Femur (tissue), 1 donor: ENCODE measurements at regions not wholly inside any gene's neighbourhood (a gene's known extent, or its start where the extent isn't known, plus 50 kb on each side); places are given as distances from the start of the nearest gene placed in this dataset.
A peak's percentile ranks its signal among the peaks of the same experiment; 100 is the strongest.

ENCODE experiments used
- DNase-seq: peaks from one replicate; pipeline ENCODE4 v3.0.0-alpha.2; 2017

- DNase-seq = peak; percentile 26
Observed at GRCh38 chr12:89977405-89978085, 268.9 kb upstream of the ATP2B1 start.

GRCh38 chr12:89976866-89977265 is 268.2 kb upstream of the ATP2B1 start:
- DNase-seq = no peak

- DNase-seq = no peak
Observed at GRCh38 chr12:89975574-89975973, 266.9 kb upstream of the ATP2B1 start.

- DNase-seq = no peak
Observed at GRCh38 chr12:89971880-89972279, 263.2 kb upstream of the ATP2B1 start.

GRCh38 chr12:89970722-89971121 is 262.1 kb upstream of the ATP2B1 start:
- no peak for DNase-seq

- no peak for DNase-seq
Observed at GRCh38 chr12:89969093-89969492, 260.5 kb upstream of the ATP2B1 start.

GRCh38 chr12:89968151-89968700 is 259.6 kb upstream of the ATP2B1 start:
- no peak for DNase-seq

- no peak for DNase-seq
Observed at GRCh38 chr12:89966495-89967240, 258.0 kb upstream of the ATP2B1 start.

- no peak for DNase-seq
Observed at GRCh38 chr12:89965993-89966392, 257.4 kb upstream of the ATP2B1 start.

GRCh38 chr12:89962648-89963047 is 254.0 kb upstream of the ATP2B1 start:
- no peak for DNase-seq

DNA sequence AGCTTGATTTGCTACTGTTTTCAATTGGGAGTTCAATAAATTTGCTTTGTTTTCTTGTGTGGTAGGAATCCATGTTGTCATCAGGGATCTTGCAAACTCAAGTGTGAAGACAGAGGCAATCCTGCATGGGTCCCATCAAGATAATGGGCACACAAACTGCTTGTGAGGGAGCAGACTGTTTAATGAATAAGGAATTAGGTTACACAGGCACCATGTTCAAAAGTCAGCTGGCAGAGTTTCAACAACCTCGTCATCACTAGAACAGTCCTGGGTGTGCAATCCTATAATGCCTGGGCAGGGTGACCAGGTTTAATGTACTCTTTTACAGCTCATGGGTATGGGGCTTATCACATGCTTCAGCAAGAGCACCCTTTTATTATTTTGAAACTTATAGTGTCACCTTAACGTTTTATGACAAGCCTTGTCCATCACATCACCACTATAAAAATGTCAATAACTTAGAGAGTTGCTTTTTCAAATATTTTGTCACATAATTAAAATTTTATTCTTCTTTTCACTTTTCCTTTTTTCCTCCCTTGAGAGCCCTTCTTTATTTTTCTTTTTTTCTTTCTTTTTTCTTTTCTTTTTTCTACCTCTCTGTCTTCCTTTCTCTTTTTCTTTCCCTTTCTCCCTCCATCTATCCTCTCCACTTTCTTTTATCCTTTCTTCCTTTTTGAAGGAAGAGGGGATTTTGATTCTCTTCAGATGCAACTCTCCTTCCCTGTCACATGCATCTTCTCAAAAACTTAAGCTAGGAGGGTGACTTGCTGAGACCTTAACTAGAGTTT is 252.2 kb upstream of the ATP2B1 start:
- no peak for DNase-seq

DNA sequence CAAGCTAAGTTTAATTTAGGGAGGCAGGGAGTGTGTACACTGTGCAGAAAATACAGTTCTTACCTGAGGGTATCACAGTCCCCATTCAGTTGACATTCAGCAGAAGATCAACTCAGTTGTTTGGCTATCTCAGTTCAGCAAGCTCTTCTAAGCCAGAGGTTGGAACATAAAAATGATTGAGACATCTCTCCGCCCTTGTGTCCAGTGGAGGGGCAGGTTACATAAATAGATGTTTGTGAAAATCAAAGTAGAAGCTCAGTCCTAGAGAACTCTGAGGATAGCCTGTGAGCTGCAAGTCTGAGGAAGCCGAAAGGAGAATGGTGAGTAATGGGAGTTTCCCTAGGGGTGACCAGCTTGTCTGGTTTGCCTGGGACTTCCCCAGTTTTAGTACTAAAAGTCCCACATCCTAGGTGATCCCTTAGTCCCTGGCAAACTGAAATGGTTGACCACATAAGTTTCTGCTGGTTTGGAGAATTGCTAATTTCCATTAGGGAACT is 251.4 kb upstream of the ATP2B1 start:
- DNase-seq = no peak

DNA sequence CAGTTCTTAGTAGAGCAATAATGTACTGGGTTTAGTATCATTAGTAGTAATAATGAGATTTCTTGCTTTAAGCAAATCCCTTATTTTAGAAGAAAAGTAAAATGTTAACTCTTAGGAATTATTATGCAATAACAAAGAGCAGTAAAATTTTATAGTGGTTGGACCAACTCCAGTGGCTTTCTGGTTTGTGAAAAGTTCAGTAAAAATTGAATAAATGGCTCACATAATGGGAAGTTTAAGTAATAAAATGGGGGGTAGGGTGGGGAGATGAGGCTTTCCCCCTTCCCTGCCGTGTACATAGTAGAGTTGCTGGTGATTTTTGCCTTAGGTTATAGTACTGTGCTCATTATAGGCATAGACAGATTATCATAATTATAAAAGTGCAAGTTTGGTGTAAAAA is 250.5 kb upstream of the ATP2B1 start:
- no peak for DNase-seq

DNA sequence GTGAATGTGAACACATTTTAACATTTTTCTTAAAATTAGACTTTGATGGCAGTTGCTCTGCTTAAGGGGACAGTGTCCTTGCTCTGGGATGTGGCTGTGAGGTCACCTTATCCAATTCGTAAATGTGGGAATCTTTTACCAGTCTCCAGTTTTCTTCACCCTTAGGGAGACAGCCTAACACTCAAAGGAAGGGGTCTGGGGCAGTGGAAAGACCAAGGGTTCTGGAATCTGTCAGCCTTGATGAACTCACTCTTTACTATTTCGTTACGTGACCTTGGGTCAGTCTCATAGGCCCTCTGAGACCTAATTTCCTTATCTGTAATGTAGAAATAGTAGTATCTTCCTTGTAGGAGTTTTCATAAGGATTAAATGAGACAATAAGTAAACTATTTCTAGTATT is 245.6 kb upstream of the ATP2B1 start:
- DNase-seq = no peak

DNA sequence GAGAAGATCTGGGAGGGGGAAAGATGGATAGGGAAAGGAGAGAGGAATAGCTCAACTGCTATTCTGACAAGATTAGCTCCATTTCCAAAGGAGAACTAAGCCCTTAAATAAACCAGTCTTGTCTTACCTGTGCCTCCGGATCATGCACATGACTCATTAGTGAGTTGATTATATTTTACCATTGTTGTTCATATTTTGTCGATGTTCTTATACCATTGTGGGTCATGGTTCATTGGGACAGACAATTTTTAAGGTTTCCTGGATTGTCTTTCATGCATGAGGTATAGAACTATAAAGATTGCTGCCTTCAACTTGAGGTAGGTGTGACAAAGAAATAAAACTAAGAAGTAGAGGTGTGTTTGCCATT is 243.0 kb upstream of the ATP2B1 start:
- DNase-seq = no peak

- no peak for DNase-seq
Observed at GRCh38 chr12:89951050-89951693, 242.5 kb upstream of the ATP2B1 start.

DNA sequence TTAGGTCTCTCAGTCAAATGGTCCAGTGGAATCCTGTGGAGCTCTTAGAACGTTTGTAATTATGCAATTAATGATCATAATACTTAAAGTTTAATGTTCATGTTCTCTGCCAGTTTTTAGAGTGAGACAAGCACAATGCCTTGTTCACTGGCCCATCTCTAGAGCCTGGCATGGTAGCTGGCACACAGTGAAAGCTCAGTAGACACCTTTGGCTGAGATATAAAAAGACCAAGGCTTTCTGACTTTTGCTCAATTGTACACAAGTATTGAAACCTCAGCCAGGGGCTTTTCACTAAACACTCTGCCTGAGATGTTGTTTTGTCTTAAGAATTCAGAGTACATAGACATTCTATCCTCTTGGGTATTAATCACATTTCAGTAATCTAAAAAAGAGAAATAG is 241.8 kb upstream of the ATP2B1 start:
- DNase-seq = no peak

- DNase-seq = peak; percentile 48
Observed at GRCh38 chr12:89949457-89950195, 241.0 kb upstream of the ATP2B1 start.

DNA sequence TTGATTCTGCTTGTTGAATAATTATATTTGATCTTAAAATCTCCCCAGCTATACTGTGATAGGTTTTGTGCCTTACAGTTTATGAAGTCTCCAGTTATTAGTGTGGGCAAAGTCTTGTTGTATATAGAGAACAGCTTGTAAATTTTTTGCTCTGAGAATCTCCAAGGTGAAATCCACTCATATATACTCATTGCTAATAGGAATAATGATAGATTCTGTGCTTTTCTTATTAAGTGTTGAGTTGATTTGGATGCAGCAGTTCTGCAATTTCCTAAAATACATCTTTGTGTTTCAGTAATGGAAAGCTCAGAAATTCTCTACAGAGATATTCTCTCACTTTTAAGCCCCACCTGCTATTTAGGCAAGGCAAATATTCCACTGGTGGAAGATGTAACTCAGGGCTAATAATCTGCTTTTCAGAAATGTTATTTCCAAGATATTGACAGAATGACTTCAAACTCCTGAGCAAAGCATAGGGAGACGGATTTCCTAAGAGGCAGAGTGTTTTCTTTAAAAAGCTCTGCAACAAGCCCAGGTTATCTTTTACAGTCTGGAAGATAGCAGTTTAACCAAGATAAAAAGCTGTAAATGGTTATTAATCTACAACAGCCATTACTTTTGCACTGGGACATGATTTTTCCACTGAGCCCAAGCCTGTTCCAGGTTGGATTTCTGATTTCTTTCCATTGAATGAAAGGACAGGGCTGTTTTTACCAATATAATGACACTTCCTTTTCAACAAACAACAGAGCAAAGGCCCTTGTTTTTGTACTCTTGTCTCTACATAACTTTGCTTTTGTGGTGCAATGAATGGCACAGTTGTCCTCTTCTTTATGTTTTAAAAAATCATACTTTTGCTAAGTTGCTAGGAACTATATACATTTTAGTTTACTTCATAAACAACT is 239.9 kb upstream of the ATP2B1 start:
- no peak for DNase-seq

- DNase-seq = no peak
Observed at GRCh38 chr12:89947437-89948270, 239.0 kb upstream of the ATP2B1 start.
